ENCODE measurements at regions not wholly inside any gene's neighbourhood (a gene's known extent, or its start where the extent isn't known, plus 50 kb on each side); places are given as distances from the start of the nearest gene placed in this dataset.
A peak's percentile ranks its signal among the peaks of the same experiment; 100 is the strongest.

- no peak for DNase-seq
Observed at GRCh38 chr4:180798036-180798577, 1445.1 kb upstream of the TENM3 start.

GRCh38 chr4:180799798-180800197 is 1443.4 kb upstream of the TENM3 start:
- DNase-seq: no peak

- DNase-seq: no peak
Observed at GRCh38 chr4:180805101-180805500, 1438.1 kb upstream of the TENM3 start.

- DNase-seq: no peak
Observed at GRCh38 chr4:180808862-180809261, 1434.3 kb upstream of the TENM3 start.

- no peak for DNase-seq
Observed at GRCh38 chr4:180809439-180809838, 1433.8 kb upstream of the TENM3 start.

- no peak for DNase-seq
Observed at GRCh38 chr4:180810581-180810980, 1432.6 kb upstream of the TENM3 start.

GRCh38 chr4:180811556-180811955 is 1431.6 kb upstream of the TENM3 start:
- no peak for DNase-seq

- no peak for DNase-seq
Observed at GRCh38 chr4:180812783-180813182, 1430.4 kb upstream of the TENM3 start.

- DNase-seq: no peak
Observed at GRCh38 chr4:180814875-180815417, 1428.3 kb upstream of the TENM3 start.

- no peak for DNase-seq
Observed at GRCh38 chr4:180817529-180817928, 1425.7 kb upstream of the TENM3 start.

- DNase-seq: no peak
Observed at GRCh38 chr4:180823108-180823507, 1420.1 kb upstream of the TENM3 start.

- no peak for DNase-seq
Observed at GRCh38 chr4:180827232-180828009, 1415.8 kb upstream of the TENM3 start.

- DNase-seq: peak; percentile 26 to 70
Observed at GRCh38 chr4:180828455-180829018, 1414.7 kb upstream of the TENM3 start.

GRCh38 chr4:180832073-180832472 is 1411.1 kb upstream of the TENM3 start:
- DNase-seq: no peak

GRCh38 chr4:180840142-180840541 is 1403.1 kb upstream of the TENM3 start:
- DNase-seq: no peak

GRCh38 chr4:180850318-180850940 is 1392.8 kb upstream of the TENM3 start:
- no peak for DNase-seq

- DNase-seq: no peak
Observed at GRCh38 chr4:180852738-180853137, 1390.5 kb upstream of the TENM3 start.

- DNase-seq: no peak
Observed at GRCh38 chr4:180855184-180855583, 1388.0 kb upstream of the TENM3 start.

GRCh38 chr4:180860089-180860720 is 1383.0 kb upstream of the TENM3 start:
- no peak for DNase-seq

GRCh38 chr4:180861651-180862050 is 1381.6 kb upstream of the TENM3 start:
- no peak for DNase-seq

GRCh38 chr4:180866933-180867643 is 1376.1 kb upstream of the TENM3 start:
- DNase-seq: no peak

- DNase-seq: no peak
Observed at GRCh38 chr4:180870623-180871022, 1372.6 kb upstream of the TENM3 start.
